ENCODE measurements at regions not wholly inside any gene's neighbourhood (a gene's known extent, or its start where the extent isn't known, plus 50 kb on each side); places are given as distances from the start of the nearest gene placed in this dataset.

DNA sequence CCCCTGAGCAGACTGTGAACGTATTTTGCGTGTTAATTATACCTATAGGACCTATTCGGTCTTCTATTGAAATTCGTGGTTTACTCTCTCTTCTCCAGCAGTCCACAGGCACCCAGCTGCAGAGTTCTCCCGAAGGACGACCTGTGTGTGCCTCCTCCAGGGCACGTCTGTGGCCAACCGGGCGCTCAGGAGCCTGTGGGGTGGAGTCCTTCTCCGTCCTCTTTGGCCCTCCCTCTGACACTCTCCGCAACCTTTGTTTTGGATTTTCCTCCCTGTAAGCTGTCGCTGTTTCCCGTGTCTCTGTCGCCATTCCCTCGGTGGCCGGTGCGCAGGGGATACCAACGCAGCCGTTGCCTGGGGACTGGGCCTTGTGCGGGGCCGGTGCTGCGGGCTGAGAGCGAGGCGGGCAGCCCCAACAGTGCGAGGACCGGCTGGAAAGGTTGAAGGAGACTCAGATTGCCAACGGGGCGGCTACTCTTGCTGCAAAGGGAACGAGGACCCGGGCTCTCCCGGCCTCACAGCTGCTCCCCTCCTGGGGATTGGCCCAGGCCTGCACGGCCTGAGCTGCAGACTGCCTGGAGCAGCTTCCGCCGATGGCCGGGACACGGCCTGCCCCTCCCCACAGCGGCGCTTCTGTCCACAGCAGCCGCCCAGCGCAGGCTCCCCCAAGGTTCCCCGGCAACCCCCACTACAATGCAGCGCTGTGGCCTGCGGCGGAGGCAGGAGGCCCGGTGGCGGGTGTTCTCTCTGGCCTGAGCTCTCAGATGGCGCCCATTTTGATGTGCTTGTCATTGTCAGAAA is 221.0 kb downstream of the MTX2 start (continued):
- TF ChIP-seq, protein P1, sequence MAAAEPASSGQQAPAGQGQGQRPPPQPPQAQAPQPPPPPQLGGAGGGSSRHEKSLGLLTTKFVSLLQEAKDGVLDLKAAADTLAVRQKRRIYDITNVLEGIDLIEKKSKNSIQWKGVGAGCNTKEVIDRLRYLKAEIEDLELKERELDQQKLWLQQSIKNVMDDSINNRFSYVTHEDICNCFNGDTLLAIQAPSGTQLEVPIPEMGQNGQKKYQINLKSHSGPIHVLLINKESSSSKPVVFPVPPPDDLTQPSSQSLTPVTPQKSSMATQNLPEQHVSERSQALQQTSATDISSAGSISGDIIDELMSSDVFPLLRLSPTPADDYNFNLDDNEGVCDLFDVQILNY (CRISPR knock-in tag; IDR thresholded peaks at IDR 0.05) = peak; percentile 68; the same call in 1 of the 2 replicates
- TF ChIP-seq NR2C2 (CRISPR knock-in tag; IDR thresholded peaks at IDR 0.05) = no peak
- no peak for TF ChIP-seq ESRRA (CRISPR knock-in tag; IDR thresholded peaks at IDR 0.05; ENCODE audit: borderline replicate concordance)
- TF ChIP-seq, protein P2, sequence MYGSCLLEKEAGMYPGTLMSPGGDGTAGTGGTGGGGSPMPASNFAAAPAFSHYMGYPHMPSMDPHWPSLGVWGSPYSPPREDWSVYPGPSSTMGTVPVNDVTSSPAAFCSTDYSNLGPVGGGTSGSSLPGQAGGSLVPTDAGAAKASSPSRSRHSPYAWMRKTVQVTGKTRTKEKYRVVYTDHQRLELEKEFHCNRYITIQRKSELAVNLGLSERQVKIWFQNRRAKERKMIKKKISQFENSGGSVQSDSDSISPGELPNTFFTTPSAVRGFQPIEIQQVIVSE (CRISPR knock-in tag; IDR thresholded peaks at IDR 0.05; ENCODE audit: borderline replicate concordance) = no peak
- TF ChIP-seq CREB1 (CRISPR knock-in tag; IDR thresholded peaks at IDR 0.05) = 0 out of 2 replicates have a peak, but pooled peaks have one; percentile 19
- TF ChIP-seq, protein P3, sequence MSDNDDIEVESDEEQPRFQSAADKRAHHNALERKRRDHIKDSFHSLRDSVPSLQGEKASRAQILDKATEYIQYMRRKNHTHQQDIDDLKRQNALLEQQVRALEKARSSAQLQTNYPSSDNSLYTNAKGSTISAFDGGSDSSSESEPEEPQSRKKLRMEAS (CRISPR knock-in tag; IDR thresholded peaks at IDR 0.05) = peak; percentile 93
- TF ChIP-seq, protein P4, sequence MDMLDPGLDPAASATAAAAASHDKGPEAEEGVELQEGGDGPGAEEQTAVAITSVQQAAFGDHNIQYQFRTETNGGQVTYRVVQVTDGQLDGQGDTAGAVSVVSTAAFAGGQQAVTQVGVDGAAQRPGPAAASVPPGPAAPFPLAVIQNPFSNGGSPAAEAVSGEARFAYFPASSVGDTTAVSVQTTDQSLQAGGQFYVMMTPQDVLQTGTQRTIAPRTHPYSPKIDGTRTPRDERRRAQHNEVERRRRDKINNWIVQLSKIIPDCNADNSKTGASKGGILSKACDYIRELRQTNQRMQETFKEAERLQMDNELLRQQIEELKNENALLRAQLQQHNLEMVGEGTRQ (CRISPR knock-in tag; IDR thresholded peaks at IDR 0.05) = no peak
- TF ChIP-seq, protein P5, sequence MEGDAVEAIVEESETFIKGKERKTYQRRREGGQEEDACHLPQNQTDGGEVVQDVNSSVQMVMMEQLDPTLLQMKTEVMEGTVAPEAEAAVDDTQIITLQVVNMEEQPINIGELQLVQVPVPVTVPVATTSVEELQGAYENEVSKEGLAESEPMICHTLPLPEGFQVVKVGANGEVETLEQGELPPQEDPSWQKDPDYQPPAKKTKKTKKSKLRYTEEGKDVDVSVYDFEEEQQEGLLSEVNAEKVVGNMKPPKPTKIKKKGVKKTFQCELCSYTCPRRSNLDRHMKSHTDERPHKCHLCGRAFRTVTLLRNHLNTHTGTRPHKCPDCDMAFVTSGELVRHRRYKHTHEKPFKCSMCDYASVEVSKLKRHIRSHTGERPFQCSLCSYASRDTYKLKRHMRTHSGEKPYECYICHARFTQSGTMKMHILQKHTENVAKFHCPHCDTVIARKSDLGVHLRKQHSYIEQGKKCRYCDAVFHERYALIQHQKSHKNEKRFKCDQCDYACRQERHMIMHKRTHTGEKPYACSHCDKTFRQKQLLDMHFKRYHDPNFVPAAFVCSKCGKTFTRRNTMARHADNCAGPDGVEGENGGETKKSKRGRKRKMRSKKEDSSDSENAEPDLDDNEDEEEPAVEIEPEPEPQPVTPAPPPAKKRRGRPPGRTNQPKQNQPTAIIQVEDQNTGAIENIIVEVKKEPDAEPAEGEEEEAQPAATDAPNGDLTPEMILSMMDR (IDR thresholded peaks at IDR 0.05) = no peak
- no peak for TF ChIP-seq ZNF671 (CRISPR knock-in tag; IDR thresholded peaks at IDR 0.05)
- TF ChIP-seq ZNF138 (CRISPR knock-in tag; conservative IDR thresholded peaks at IDR 0.05) = peak; percentile 77; the same call in 1 of the 2 replicates
- TF ChIP-seq ELF4 (CRISPR knock-in tag; IDR thresholded peaks at IDR 0.05; ENCODE audit: low read depth) = no peak
- TF ChIP-seq SOX15 (CRISPR knock-in tag; IDR thresholded peaks at IDR 0.05) = no peak
- TF ChIP-seq TCF7 (CRISPR knock-in tag; IDR thresholded peaks at IDR 0.05; ENCODE audit: low read depth) = no peak

DNA sequence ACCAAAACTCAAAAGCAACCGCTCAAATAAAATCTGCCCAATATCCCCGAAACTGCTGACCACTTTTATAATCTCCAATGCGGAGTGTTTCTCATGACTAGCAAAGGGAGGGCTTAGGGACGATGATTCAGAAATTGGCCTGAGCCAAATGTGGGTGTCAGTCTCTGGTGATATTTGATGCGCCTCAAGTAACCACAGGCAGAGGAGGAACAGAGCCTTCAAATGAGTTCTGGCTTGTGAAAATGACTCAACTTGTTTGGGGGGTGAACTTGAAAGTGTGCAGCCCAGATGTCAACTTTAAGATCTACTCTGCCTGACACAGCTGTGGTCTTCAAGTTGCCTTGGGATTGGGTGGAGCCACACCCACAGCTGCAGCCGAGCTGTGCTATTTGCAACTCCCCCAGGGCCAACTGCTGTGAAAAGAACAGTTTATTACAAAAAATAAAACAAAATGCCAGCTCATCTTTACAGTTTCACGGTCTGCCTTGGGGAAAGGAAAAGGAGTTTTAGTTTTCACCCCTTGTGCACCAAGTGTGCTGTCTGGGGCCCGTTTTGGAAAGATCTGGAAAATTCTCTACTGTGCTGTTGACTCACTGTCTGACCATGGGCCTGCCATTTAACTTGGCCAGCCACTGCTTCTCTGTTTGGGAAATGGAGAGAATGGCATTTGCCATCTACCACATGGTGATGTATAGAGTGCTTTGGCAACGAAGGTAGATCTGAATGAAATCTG is 222.1 kb downstream of the MTX2 start:
- ChIA-PET POLR2A (no interaction called here), CTCF (interaction anchor here (1.2 to 3.4 kb wide), 6 partner anchors 27 to 351 kb away, joined by 3 to 22 read pairs (median 11); no protein-coding TSS in a partner anchor)
- H3K27me3 Mint-ChIP-seq (ENCODE audit: low read depth) = peaks cover 47% of the 10 kb centered on the region
- H3K4me1 Mint-ChIP-seq = peaks cover 24% of the 10 kb centered on the region
- H3K9me3 Mint-ChIP-seq = no peaks in the 10 kb centered on the region; the same call in 1 of the 2 replicates
- no peak for ATAC-seq
- H3K27ac Mint-ChIP-seq = no peak overlapping the region
- DNase-seq (ENCODE audit: low spot score) = no peak
- no peaks in the 10 kb centered on the region for H3K36me3 Mint-ChIP-seq
- no peak overlapping the region for H3K4me3 Mint-ChIP-seq
- TF ChIP-seq MYBL2 (CRISPR knock-in tag; IDR thresholded peaks at IDR 0.05) (no peak), ETV6 (CRISPR knock-in tag; IDR thresholded peaks at IDR 0.05) (no peak), RELA (CRISPR knock-in tag; IDR thresholded peaks at IDR 0.05; ENCODE audit: borderline replicate concordance) (no peak), ZNF423 (CRISPR knock-in tag; IDR thresholded peaks at IDR 0.05) (no peak), TEAD1 (CRISPR knock-in tag; IDR thresholded peaks at IDR 0.05) (no peak), OVOL2 (CRISPR knock-in tag; IDR thresholded peaks at IDR 0.05; ENCODE audit: borderline replicate concordance) (no peak), NR2C2 (CRISPR knock-in tag; IDR thresholded peaks at IDR 0.05) (no peak), EMX1 (CRISPR knock-in tag; IDR thresholded peaks at IDR 0.05) (no peak), FOXJ3 (CRISPR knock-in tag; IDR thresholded peaks at IDR 0.05; ENCODE audit: borderline replicate concordance) (no peak), SMAD4 (CRISPR knock-in tag; IDR thresholded peaks at IDR 0.05) (no peak)
- TF ChIP-seq, protein P6, sequence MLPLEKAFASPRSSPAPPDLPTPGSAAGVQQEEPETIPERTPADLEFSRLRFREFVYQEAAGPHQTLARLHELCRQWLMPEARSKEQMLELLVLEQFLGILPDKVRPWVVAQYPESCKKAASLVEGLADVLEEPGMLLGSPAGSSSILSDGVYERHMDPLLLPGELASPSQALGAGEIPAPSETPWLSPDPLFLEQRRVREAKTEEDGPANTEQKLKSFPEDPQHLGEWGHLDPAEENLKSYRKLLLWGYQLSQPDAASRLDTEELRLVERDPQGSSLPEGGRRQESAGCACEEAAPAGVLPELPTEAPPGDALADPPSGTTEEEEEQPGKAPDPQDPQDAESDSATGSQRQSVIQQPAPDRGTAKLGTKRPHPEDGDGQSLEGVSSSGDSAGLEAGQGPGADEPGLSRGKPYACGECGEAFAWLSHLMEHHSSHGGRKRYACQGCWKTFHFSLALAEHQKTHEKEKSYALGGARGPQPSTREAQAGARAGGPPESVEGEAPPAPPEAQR (CRISPR knock-in tag; IDR thresholded peaks at IDR 0.05) = no peak
- TF ChIP-seq, protein P4 (CRISPR knock-in tag; IDR thresholded peaks at IDR 0.05) = no peak
- TF ChIP-seq, protein P7, sequence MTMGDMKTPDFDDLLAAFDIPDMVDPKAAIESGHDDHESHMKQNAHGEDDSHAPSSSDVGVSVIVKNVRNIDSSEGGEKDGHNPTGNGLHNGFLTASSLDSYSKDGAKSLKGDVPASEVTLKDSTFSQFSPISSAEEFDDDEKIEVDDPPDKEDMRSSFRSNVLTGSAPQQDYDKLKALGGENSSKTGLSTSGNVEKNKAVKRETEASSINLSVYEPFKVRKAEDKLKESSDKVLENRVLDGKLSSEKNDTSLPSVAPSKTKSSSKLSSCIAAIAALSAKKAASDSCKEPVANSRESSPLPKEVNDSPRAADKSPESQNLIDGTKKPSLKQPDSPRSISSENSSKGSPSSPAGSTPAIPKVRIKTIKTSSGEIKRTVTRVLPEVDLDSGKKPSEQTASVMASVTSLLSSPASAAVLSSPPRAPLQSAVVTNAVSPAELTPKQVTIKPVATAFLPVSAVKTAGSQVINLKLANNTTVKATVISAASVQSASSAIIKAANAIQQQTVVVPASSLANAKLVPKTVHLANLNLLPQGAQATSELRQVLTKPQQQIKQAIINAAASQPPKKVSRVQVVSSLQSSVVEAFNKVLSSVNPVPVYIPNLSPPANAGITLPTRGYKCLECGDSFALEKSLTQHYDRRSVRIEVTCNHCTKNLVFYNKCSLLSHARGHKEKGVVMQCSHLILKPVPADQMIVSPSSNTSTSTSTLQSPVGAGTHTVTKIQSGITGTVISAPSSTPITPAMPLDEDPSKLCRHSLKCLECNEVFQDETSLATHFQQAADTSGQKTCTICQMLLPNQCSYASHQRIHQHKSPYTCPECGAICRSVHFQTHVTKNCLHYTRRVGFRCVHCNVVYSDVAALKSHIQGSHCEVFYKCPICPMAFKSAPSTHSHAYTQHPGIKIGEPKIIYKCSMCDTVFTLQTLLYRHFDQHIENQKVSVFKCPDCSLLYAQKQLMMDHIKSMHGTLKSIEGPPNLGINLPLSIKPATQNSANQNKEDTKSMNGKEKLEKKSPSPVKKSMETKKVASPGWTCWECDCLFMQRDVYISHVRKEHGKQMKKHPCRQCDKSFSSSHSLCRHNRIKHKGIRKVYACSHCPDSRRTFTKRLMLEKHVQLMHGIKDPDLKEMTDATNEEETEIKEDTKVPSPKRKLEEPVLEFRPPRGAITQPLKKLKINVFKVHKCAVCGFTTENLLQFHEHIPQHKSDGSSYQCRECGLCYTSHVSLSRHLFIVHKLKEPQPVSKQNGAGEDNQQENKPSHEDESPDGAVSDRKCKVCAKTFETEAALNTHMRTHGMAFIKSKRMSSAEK (CRISPR knock-in tag; IDR thresholded peaks at IDR 0.05; ENCODE audit: borderline replicate concordance) = no peak

Data from WTC11 (cell line).